Iris pigment epithelial cell (primary cell): ENCODE measurements at regions not wholly inside any gene's neighbourhood (a gene's known extent, or its start where the extent isn't known, plus 50 kb on each side); places are given as distances from the start of the nearest gene placed in this dataset.
A peak's percentile ranks its signal among the peaks of the same experiment; 100 is the strongest.
"Not testable (repeated sequence)": the region's sequence is repeated elsewhere in the genome, so short reads cannot be mapped to it uniquely, and the experiment has no call there.

Experiments
- DNase-seq: peaks from one replicate; pipeline ENCODE4 v3.0.0-alpha.2; 2011; ENCODE audit warnings: low read depth

DNA sequence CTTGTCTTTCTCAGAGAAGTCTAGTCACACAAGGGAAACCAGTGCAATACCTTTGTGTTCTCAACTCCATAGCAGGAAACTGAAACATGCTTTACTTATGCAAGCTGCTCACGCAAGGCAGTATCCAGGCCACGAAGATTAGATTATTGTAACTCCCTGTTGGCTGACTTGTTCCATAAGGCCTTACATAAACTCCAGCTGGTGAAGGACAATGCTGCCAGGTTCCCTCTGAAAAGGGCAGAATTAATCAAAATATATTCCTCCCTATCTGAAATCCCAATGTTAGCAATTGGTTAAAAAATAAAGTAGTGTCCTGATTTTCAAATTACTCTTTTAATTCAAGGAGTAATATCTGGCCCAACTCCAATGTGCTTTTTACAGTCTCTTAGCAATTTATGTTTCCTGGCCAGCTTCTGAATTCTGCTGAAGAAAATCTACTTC is 966.6 kb downstream of the HACE1 start:
- DNase-seq, result peak; percentile 17

DNA sequence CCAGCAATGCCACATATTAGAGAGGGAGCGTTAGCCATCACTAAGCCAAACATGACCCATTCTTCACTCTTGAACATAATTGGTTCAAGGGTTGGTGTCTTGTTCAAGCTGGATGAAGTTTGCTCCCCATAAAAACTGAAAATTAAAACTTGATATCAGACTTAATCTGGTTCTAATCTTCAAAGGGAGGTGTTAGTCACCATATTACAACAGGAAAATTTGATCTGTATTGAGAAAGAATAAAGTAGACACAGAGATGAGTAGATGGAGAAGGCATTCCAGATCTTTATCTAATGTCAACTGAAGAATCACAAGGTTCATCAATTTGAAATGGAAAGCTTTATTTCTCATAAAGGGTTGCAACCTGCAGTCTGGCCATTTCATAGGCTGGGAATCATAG is 972.8 kb downstream of the HACE1 start:
- DNase-seq, result no peak

DNA sequence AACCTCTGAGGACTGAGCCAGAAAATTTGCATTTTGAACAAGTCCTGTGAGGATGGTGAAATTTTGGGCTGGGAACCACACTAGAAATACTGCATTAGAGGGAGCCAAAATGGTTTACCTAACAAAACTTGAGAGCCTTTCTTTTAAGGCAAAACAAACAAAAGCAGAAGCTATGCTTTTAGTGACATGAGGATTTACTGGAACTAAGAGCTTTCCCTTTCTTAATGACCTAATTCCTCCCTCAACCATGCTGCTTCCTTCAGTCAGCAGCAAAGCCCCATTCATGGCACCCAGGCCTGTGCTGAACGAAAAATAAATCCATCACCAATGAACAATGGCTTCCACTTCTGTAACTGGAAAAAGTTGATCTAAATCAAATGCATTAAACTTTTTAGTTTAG is 974.3 kb downstream of the HACE1 start:
- no peak for DNase-seq

DNA sequence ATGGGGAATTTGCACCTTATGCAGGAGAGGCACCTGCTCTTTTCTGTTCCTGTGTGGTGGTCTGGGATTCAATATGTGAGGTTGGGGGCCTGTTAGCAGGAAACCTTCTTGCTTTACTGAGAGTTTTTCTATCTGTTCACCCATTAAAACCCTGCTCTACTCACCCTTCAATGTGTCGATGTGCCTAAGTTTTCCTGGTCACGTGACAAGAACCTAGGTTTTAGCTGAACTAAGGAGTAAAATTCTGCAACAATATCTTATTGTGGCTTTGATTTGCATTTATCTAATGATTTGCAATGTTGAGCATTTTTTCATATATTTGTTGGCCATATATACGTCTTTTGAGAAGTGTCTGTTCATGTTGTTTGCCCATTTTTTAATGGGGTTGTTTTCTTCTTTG is 979.9 kb downstream of the HACE1 start:
- DNase-seq, result no peak

DNA sequence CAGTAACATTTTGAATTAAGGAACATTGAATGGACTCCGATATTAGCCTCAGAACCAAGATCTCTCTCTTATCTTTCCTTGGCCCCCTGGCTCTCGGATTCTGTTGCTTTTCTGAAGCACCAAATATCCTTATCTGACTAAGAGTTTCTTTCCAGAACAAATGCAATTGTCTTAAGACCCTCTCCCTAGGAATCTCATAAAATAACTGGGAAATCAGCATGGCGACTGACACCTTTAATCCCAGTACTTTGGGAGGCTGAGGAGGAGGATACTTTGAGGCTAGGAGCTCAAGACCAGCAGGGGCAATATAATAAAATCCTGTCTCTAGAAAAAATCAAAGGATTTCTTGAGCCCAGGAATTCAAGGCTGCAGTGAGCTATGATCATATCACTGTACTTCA is 984.5 kb downstream of the HACE1 start:
- no peak for DNase-seq

DNA sequence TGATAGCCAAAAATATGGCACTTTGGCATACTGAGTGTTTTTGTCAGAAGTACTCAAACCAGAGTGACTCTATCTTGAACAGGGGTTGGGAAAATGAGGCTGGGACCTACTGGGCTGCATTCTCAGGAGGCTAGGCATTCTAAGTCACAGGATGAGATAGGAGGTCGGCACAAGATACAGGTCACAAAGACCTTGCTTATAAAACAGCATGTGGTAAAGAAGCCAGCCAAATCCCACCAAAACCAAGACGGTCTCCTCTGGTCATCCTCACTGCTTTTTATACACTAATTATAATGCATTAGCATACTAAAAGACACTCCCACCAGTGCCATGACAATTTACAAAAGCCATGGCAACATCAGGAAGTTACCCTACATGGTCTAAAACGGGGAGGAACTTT is 985.1 kb downstream of the HACE1 start:
- no peak for DNase-seq

DNA sequence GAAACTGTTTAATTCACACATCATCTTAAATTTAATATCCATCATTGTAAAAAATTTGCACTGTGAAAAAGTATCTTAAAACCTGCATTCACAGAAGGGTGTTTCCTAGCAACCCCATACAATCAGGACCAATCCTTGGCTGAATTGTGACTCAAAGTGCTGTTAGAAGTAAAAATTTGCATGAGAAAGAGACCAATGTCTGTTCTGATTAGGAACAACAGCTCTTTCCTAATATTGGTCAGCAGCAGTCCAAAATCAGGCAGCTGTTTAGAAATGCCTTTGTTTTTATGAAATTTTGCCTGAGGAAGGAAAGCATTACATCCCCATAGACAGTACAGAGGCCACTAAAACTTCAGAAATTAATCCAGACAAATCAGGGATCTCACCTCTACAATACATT is 987.0 kb downstream of the HACE1 start:
- no peak for DNase-seq

DNA sequence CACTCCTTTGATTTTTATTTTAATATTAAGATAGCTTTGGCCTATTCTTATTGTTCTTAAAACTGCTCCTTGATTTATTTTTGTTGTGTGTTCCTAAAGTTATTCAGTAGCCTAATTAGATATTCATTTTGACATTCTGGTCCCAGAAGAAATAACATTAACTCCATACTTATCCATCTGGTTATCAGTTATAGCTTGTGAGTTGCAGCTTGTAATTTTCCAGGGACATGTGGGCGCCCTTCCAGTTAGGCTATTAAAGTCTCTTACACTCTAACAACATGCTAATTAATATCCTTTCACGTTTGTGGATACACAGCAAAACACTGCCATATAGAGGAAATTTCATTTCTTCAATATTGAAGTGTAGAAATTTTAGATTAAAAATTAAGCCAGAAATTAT is 987.5 kb downstream of the HACE1 start:
- DNase-seq, result no peak

DNA sequence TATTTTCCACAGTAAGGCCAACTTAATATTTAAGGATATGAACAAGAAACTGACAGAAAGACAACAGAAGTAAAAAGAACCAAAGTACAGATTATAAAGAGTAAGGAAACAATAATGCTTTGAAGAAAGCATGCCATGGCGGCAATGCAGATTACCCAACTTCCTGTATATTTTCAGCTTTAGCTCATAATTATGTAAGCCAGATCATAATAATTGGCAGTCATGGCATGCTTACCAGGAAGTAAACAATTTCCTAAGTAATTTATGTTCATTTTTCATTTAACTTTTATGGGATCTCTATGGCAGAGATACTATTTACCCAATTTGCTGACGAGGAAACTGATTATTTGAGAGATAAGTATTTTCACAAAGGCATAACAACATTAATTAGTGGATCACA is 988.7 kb downstream of the HACE1 start:
- no peak for DNase-seq

DNA sequence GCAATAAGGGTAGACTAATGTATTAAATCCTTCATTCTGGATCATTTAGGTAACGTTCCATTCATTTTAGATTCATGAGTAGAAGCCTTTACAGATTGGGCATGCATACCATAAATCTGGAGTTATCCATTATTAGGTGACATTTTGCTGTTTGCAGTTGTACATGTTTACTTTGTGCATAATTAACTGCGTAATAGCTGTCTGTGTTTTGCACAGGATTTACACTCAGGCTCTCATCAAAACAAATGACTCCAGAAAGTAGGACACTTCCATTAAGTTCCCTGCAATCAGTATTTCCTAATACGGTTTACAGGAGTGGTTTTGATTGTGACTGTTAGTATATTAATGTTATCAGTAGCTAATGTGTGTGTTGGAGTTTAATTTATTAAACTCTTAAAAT is 997.4 kb downstream of the HACE1 start:
- DNase-seq, result no peak

DNA sequence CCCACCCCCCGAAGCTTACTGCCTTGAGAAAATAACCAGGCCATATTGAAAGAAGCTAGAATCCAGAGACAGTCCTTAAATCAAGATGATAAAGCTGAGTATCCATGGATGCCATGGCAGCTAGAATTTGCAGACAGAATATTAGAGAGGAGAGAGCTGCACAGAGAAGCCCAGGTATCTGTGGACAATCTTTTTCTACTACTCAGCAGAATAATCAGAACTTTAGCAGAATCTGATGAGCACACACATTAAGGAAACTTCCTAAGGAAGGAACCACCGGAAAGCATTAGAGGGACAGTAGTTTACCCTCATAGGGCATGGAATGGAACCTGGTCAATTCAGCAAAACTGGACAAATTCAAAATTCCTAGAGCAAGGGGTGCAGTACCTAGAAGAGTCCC is 1001.7 kb downstream of the HACE1 start:
- DNase-seq, result no peak

DNA sequence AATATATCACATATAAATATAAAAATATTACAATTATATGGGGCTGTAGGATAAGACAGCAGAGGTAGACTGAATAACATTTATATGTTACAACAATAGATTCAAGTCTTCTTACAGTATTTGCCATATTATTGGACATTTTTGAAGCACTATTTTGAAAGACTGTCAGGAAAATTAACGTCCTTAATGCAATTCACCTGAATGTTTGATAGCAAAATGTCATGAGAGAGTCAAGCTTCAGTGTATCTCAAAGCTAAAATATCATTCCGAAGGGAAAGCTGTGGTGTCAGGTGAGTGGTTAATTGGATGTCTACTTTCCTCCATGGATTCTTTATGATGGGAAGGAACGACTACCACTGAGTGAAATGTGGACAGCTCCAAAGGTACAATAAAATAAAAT is 1004.0 kb downstream of the HACE1 start:
- no peak for DNase-seq

DNA sequence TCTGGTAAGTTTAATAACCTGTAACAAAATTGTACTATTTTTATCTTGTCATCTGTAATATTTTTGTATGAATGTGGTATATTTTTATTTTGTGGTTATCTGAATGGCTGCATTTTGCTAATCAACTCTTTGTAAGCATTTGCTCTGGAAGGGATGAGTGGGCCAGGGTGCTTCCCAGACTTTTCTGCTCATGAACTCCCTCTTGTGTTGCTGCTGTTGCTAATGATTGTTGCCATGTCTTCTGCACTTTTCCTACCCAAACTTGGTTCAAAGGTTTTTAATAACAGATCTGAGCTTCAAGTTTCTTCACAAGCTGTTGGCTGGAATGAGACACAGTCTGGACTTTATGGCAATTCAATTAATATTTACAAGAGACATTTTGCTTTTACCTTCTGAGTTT is 1005.7 kb downstream of the HACE1 start:
- no peak for DNase-seq

DNA sequence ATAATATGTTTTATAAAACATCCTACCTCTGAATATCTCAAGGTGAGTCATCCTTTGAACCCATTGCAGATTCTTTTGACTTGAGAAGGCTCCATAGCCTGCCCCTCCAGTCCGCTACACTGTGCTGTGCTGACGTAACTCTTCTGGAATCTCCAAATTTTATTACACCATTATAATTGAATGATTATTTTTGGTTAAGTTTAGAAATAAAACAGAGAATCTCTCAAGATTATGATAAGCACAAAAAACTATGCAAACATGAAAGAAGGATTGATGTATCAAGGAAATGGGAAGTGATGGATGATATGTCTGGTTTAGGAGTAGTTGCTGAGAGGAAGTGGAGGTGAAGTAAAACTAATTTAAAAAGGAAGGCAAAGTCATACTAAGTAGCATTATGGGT is 1021.3 kb downstream of the HACE1 start:
- no peak for DNase-seq

DNA sequence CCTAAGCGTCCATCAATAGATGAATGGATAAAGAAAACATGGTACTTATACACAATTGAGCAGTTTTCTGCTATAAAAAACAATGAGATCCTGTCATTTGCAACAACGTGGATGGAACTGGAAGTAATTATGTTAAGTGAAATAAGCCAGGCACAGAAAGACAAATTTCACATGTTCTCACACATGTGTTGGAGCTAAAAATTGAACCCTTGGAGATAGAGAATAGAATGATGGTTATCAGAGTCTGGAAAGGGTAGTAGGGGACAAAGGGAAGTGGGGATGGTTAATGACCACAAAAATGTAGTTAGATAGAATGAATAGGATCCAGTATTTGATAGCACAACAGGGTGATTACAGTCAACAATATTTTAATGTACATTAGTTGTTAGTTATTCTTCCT is 1033.5 kb downstream of the HACE1 start:
- no peak for DNase-seq

DNA sequence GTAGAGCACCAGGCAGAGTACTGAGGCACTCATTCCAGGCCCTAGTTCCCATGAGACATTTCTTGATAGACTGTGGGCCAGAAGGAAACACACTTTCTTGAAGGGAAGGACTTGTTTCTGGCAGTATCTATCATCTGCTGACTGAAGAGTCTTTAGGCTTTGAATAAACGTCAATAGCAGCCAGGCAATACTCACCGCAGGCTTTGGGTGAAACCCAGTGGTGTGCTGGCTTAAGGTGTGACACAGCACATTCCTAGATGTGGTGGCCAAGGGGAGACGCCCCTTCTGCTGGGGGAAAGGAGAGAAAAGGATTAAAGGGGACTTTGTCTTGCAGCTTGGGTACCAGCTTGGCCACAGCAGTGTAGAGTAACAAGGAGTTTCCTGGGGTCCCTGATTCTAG is 1039.6 kb downstream of the HACE1 start:
- DNase-seq, result no peak

DNA sequence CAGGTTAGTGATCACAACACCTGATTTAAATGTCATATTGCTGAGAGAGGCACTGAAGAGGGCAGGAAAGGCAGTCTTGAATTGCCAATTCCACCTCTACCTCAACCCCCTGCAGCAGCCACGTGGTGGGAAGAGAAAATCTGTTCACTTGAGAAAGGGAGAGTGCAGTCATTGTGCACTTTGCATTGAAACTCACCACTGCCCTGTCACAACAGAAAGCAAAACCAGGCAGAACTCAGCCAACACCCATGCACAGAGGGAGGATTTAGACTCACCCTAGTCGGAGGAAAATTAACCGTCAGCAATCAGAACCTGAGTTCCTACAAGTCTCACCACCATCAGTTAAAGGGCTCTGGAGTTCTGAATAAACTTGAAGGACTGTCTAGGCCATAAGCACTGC is 1040.2 kb downstream of the HACE1 start:
- no peak for DNase-seq

DNA sequence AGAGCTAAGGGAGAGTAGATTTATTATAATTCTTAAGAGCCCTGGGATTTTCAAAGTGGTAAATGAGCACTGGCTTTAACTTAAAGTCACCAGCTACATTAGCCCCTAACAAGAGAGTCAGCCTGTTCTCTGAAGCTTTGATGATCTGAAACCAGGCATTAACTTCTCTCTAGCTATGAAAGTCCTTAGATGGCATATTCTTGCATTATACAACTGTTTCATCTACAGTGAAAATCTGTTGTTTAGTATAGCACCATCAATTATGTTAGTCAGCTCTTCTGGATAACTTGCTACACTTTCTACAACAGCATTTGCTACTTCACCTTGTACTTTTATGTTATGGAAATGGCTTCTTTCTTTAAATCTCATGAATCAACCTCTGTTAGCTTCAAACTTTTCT is 1046.7 kb downstream of the HACE1 start:
- DNase-seq, result no peak

DNA sequence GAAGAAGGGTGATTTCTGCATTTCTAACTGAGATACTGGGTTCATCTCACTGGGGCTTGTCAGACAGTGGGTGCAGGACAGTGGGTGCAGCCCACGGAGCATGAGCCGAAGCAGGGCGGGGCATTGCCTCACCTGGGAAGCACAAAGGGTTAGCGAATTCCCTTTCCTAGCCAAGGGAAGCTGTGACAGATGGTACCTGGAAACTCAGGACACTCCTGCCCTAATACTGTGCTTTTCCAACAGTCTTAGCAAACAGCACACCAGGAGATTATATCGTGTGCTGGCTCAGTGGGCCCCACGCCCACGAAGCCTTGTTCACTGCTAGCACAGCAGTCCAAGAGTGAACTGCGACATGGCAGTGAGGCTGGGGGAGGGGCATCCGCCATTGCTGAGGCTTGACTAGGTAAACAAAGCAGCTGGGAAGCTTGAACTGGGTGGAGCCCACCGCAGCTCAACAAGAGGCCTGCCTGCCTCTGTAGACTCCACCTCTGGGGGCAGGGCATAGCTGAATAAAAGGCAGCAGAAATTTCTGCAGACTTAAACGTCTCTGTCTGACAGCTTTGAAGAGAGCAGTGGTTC is 1057.7 kb downstream of the HACE1 start:
- not testable (repeated sequence) for DNase-seq

DNA sequence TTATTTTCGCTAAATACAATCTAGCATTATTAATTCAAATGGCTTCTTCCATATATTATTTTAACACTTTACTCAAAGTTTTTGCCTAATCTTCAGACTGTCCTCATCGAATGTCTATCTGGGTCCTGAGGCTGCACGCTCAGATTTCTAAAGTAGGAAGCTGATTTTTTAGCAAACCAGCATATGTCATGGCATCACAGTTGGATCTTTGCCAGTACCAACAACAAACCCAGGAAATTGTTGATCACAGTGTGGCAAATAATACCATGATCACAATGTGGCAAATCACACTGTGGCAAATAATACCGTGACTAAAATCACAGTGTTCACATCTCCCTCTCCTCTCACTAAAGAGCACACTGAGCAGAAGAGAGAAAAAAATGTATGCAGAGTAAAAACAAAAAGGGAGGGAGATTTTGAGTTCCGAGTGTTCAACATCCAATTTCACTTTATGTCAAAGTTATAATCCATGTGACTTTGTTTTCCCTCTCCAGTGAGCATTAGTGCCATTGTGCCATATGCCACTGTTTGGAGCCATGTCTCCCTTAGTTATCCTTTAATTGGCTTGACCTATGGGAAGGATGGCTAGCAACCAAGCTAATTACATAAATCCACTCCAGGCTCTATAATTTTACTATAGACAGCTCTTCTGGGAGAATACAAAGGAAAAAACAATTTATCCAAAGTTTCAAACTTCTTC is 1059.6 kb downstream of the HACE1 start:
- no peak for DNase-seq

DNA sequence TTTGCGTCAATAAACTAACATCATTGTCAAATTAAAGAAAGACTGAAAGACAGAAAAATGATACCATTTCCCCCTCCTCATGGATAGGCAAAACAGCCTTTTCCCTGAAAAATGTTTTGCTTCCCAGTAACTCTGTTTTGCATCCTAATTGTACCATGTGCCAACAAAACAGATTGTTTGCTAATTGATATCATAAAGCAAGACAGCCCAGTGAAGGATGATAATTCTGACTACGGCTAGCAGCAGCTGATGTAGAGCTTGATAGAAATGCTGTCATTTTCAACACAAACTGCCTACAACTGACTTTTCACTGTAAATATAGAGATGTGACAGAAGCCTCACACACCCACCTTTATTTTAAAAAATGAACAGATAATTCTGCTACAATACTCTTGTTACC is 1061.6 kb downstream of the HACE1 start:
- no peak for DNase-seq

DNA sequence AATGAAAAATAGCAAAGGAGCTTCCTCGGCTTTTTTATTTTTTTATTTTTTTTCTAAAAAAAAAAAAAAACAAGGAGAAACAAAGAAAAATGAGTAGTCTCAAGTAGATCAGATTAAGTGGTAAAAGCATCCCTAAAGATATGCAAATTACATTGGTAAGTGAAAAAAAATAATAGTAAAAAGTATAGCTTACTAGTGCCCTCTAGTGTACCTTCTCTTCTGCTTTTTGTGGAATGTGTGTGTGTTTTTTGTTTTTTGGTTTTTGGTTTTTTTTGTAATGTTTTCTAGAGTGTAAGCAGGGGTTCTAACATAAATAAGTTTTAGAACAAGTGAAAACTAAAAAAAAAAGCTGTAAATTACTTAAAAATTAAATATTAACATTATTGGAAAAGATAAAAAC is 1062.0 kb downstream of the HACE1 start:
- peak; percentile 0 for DNase-seq

DNA sequence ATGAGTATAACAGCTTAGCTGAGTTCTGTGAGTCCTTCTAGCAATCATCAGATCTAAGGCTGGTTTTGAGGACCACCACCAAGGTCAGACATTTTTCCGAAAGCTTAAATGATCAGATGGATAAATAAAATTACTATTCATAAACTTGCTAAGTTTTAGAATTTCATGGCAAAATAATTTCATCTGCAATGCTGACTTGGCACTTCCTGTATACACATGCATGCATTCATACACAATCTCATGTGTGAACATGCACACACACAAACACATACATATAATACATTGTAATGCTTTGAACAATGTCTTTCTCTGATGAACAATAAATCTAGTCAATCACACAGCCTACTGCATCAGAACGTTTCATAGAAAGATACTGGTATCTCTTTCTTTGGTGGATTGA is 1068.3 kb downstream of the HACE1 start:
- no peak for DNase-seq

DNA sequence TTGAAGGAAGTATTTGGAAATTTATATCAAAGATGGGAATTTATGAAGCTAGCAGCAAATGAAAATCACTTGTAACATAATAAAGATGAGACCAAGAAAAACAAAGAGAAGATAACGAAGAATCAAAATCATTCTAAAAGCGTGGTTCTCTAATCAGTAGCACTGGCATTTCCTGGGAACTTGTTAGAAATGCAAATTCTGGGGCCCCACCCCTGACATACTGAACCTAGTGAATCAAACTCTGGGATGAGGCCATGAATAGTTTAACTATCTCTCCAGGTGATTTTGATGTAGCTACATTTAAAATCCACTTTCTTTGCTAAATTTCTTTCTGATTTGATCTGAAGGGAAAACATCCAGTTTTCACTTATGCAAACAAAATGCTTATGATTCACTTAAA is 1075.6 kb downstream of the HACE1 start:
- DNase-seq, result no peak
